Muscle of back (tissue), 3 donors: ENCODE measurements at regions not wholly inside any gene's neighbourhood (a gene's known extent, or its start where the extent isn't known, plus 50 kb on each side); places are given as distances from the start of the nearest gene placed in this dataset.

Experiments used
- DNase-seq, 3 donors: peaks; one replicate each; pipeline versions ENCODE4 v3.0.0 to v3.0.0-alpha.2; 2013

- DNase-seq: no peak
These were observed 50.6 kb upstream of the SMNDC1 start for GRCh38 chr10:110355141-110355831.

- DNase-seq: no peak
These were observed 51.4 kb upstream of the SMNDC1 start for GRCh38 chr10:110355922-110356627.

GRCh38 chr10:110356628-110357245, 52.0 kb upstream of the SMNDC1 start:
- DNase-seq: peak in 1 of 3 donors; percentile 54

- DNase-seq: peak in 2 of 3 donors; percentile 55 to 78
These were observed 52.6 kb upstream of the SMNDC1 start for GRCh38 chr10:110357252-110357780.

GRCh38 chr10:110357871-110358270, 53.2 kb upstream of the SMNDC1 start:
- no peak for DNase-seq

- DNase-seq: no peak
These were observed 53.6 kb upstream of the SMNDC1 start for GRCh38 chr10:110358278-110358677.

GRCh38 chr10:110358869-110359629, 54.3 kb upstream of the SMNDC1 start:
- DNase-seq: no peak

GRCh38 chr10:110360857-110361474, 56.2 kb upstream of the SMNDC1 start:
- DNase-seq: no peak

- DNase-seq: no peak
These were observed 57.2 kb upstream of the SMNDC1 start for GRCh38 chr10:110361800-110362456.

- DNase-seq: no peak
These were observed 59.1 kb upstream of the SMNDC1 start for GRCh38 chr10:110363572-110364411.

GRCh38 chr10:110364531-110364937, 59.8 kb upstream of the SMNDC1 start:
- DNase-seq: no peak

- no peak for DNase-seq
These were observed 60.8 kb upstream of the SMNDC1 start for GRCh38 chr10:110365356-110366143.

GRCh38 chr10:110366635-110367034, 61.9 kb upstream of the SMNDC1 start:
- no peak for DNase-seq

- no peak for DNase-seq
These were observed 63.3 kb upstream of the SMNDC1 start for GRCh38 chr10:110368002-110368401.

GRCh38 chr10:110368556-110368955, 63.8 kb upstream of the SMNDC1 start:
- DNase-seq: no peak

- DNase-seq: no peak
These were observed 65.3 kb upstream of the SMNDC1 start for GRCh38 chr10:110370006-110370405.

- no peak for DNase-seq
These were observed 67.9 kb upstream of the SMNDC1 start for GRCh38 chr10:110372656-110373055.

- DNase-seq: no peak
These were observed 68.3 kb upstream of the SMNDC1 start for GRCh38 chr10:110373059-110373458.
